CD14-positive monocyte (primary cell): ENCODE measurements at regions not wholly inside any gene's neighbourhood (a gene's known extent, or its start where the extent isn't known, plus 50 kb on each side); places are given as distances from the start of the nearest gene placed in this dataset.
"Not testable (repeated sequence)": the region's sequence is repeated elsewhere in the genome, so short reads cannot be mapped to it uniquely, and the experiment has no call there.

Experiments used
- DNase-seq, 3 donors: peaks; one replicate each; pipeline ENCODE4 v3.0.0-alpha.2; 2011 to 2022
- H2AFZ ChIP-seq: 2 replicates; pipeline ENCODE4 v1.6.0; 2012; ENCODE audit warnings: mild to moderate bottlenecking, low read depth, low read length, inconsistent platforms; ENCODE audit not compliant: insufficient read depth, poor library complexity, severe bottlenecking
- H3K27ac ChIP-seq, 2 donors: 1 replicate in 1 of 2; 2 replicates in 1 of 2; pipeline ENCODE4 v1.5.1; 2012 to 2013; ENCODE audit warnings: low read length in 2 of 2, control low read depth in 1 of 2, inconsistent platforms in 1 of 2, low read depth in 1 of 2, mild to moderate bottlenecking in 1 of 2
- H3K27me3 ChIP-seq, 2 donors: one replicate each; pipeline versions ENCODE4 v1.6.0 to v1.6.1; 2011 to 2013; ENCODE audit warnings: low read length in 2 of 2; ENCODE audit not compliant: control insufficient read depth in 2 of 2, insufficient read depth in 2 of 2
- H3K36me3 ChIP-seq, 2 donors: replicated peaks in 1 of 2; 1 replicate in 1 of 2; 2 replicates in 1 of 2; pipeline versions ENCODE4 v1.5.1 to v1.6.1; 2012 to 2013; ENCODE audit warnings: low read length in 2 of 2, control low read depth in 1 of 2, inconsistent platforms in 1 of 2, mild to moderate bottlenecking in 1 of 2; ENCODE audit not compliant: insufficient read depth in 2 of 2, control insufficient read depth in 1 of 2
- H3K4me1 ChIP-seq, 2 donors: 1 replicate in 1 of 2; 2 replicates in 1 of 2; pipeline versions ENCODE4 v1.5.1 to v1.6.1; 2012 to 2013; ENCODE audit warnings: low read length in 2 of 2, control low read depth in 1 of 2, inconsistent platforms in 1 of 2, mild to moderate bottlenecking in 1 of 2, moderate library complexity in 1 of 2; ENCODE audit not compliant: insufficient read depth in 2 of 2, control insufficient read depth in 1 of 2
- H3K4me2 ChIP-seq: replicated peaks from 2 replicates; pipeline ENCODE3; 2012; ENCODE audit warnings: low read length, moderate library complexity, mild to moderate bottlenecking; ENCODE audit not compliant: poor library complexity, severe bottlenecking; ENCODE audit errors: extremely low read depth
- H3K4me3 ChIP-seq, 3 experiments: fragments of 200-600 bp in 1 of 3; sonication (generic) in 1 of 3; replicated peaks in 1 of 3; 1 replicate in 2 of 3; 2 replicates in 1 of 3; pipeline ENCODE4 v1.5.1; 2011 to 2013; ENCODE audit warnings: low read length in 3 of 3, mild to moderate bottlenecking in 3 of 3, control low read depth in 2 of 3, low read depth in 2 of 3, inconsistent platforms in 1 of 3, moderate library complexity in 1 of 3
- H3K79me2 ChIP-seq: 2 replicates; pipeline ENCODE4 v1.6.0; 2012; ENCODE audit warnings: mild to moderate bottlenecking, control low read depth, inconsistent platforms, low read length, moderate library complexity; ENCODE audit not compliant: insufficient read depth
- H3K9ac ChIP-seq: 2 replicates; pipeline ENCODE4 v1.6.0; 2017; ENCODE audit warnings: low read length, mild to moderate bottlenecking; ENCODE audit not compliant: insufficient read depth, poor library complexity, severe bottlenecking
- H3K9me3 ChIP-seq, 2 donors: replicated peaks in 1 of 2; 1 replicate in 1 of 2; 2 replicates in 1 of 2; pipeline versions ENCODE4 v1.5.1 to v1.6.1; 2012 to 2013; ENCODE audit warnings: low read length in 2 of 2, control low read depth in 1 of 2; ENCODE audit not compliant: control insufficient read depth in 1 of 2, insufficient read depth in 1 of 2
- H4K20me1 ChIP-seq: 2 replicates; pipeline ENCODE4 v1.6.0; 2012; ENCODE audit warnings: mild to moderate bottlenecking, low read length, control low read depth, moderate library complexity; ENCODE audit not compliant: insufficient read depth
- H3K27ac Mint-ChIP-seq, 7 donors: one replicate each; pipeline ENCODE4 v1.8.0; 2020; ENCODE audit warnings: mild to moderate bottlenecking in 7 of 7, mixed read lengths in 7 of 7, moderate library complexity in 6 of 7, inconsistent platforms in 2 of 7
- H3K27me3 Mint-ChIP-seq, 3 donors: one replicate each; pipeline ENCODE4 v1.8.0; 2021 to 2022; ENCODE audit warnings: low read depth in 3 of 3, mild to moderate bottlenecking in 3 of 3, mixed read lengths in 3 of 3, moderate library complexity in 3 of 3, inconsistent platforms in 1 of 3
- H3K36me3 Mint-ChIP-seq, 2 donors: one replicate each; pipeline ENCODE4 v1.8.0; 2020; ENCODE audit warnings: mixed read lengths in 2 of 2, inconsistent platforms in 1 of 2, mild to moderate bottlenecking in 1 of 2
- H3K4me1 Mint-ChIP-seq: one replicate; pipeline ENCODE4 v1.8.0; 2020; ENCODE audit warnings: mild to moderate bottlenecking, mixed read lengths
- H3K4me3 Mint-ChIP-seq, 2 donors: one replicate each; pipeline ENCODE4 v1.8.0; 2020; ENCODE audit warnings: mild to moderate bottlenecking in 2 of 2, mixed read lengths in 2 of 2, moderate library complexity in 1 of 2
- H3K9me3 Mint-ChIP-seq, 7 donors: one replicate each; pipeline ENCODE4 v1.8.0; 2020 to 2022; ENCODE audit warnings: mixed read lengths in 7 of 7, mild to moderate bottlenecking in 6 of 7, moderate library complexity in 6 of 7, inconsistent platforms in 2 of 7
- WGBS: methylation state at CpG from one replicate; pipeline ENCODE4 v1.1.5; 2013; ENCODE audit warnings: missing lambda C conversion rate; ENCODE audit not compliant: insufficient coverage; 5-methylcytosine and 5-hydroxymethylcytosine counted together
- intact Hi-C, 2 donors: fragments of 100-400 bp; cut with micrococcal nuclease; formaldehyde crosslinking; loops; one replicate each; pipeline versions ENCODE4 v1.15.0 to v1.15.1; 2023
- TF ChIP-seq, protein P1 (sequence below): fragments of 200-600 bp; IDR thresholded peaks from one replicate; pipeline ENCODE4 v1.8.0; 2022; ENCODE audit warnings: antibody characterized with exemption, mild to moderate bottlenecking

DNA sequence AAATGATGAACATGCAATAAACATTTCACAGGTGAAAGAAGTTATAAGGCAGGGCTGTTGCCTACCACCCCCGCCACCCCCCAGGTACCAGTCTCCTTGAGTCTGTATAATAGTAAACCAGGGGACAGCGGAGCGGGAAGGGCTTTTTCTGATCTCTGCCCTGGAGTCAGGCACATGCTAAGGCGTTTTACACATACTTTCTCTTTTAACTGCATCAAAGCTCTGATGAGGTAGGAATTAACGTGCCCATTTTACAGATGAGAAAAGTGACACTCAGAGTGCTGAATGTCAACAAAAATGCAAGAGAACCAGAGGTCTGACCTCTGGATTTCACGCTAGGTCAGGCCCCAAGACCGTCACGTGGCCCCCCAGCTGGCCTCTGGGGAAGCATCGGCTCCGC lies 94.3 kb upstream of the ASB18 start:
- H3K36me3 ChIP-seq, H3K4me3 ChIP-seq, intact Hi-C loops, H3K9ac ChIP-seq, H3K4me1 Mint-ChIP-seq, H3K4me1 ChIP-seq, H3K9me3 Mint-ChIP-seq, H3K27me3 Mint-ChIP-seq, H3K79me2 ChIP-seq, H2AFZ ChIP-seq, H3K9me3 ChIP-seq, DNase-seq, H4K20me1 ChIP-seq, H3K27ac Mint-ChIP-seq, H3K36me3 Mint-ChIP-seq, H3K4me3 Mint-ChIP-seq, H3K27ac ChIP-seq, H3K27me3 ChIP-seq, H3K4me2 ChIP-seq: not testable (repeated sequence)
- WGBS, result 100% methylated on average over 1 of the region's 10 CpGs

DNA sequence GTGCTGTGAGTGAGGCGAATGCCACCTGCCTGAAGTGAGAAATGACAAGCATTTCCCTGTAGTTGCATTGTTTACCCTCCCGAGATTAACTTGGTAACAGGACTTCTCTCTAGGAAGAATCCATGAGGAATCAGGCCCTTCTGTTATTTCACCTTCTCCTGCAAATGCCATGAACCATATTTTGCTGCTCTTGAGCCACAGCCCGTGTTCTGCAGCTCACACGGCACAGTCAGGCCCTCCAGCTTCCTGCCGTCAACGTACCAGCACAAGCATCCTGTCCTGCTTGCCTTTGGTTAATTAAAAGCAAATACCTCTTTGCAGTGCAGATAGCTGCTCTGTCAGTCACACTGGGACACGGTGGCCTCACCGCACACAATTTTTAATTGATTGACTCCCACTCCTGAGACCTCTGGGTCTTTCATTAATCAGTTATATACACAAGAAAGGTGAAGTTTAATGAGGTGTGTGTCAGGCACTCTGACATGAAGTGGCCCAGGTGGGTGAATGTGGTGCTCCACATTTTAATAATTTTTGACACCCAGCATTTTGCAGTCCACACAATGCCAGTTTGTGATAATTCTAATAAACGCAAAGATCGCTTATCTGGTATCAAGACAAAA lies 95.3 kb upstream of the ASB18 start:
- Histone ChIP-seq H3K79me2 (no peaks in the 10 kb centered on the region), H3K36me3 (no peaks in the 10 kb centered on the region), H3K4me3 (no peak overlapping the region), H4K20me1 (no peaks in the 10 kb centered on the region), H3K4me1 (no peaks in the 10 kb centered on the region), H3K27me3 (peaks cover 0 to 2% of the 10 kb centered on the region in 2 donors), H3K27ac (no peak overlapping the region), H3K4me2 (no peak overlapping the region), H3K9me3 (no peaks in the 10 kb centered on the region), H2AFZ (no peak overlapping the region), H3K9ac (no peak overlapping the region)
- H3K36me3 Mint-ChIP-seq, result no peaks in the 10 kb centered on the region
- peaks cover 1 to 8% (median 6%) of the 10 kb centered on the region in 3 donors for H3K27me3 Mint-ChIP-seq
- intact Hi-C loops, result no loop called here
- peak overlapping the region in 2 of 7 donors; percentile 3 to 55 for H3K27ac Mint-ChIP-seq
- peaks cover 3% of the 10 kb centered on the region for H3K4me1 Mint-ChIP-seq
- 48% methylated on average over 7 of the region's 10 CpGs for WGBS
- DNase-seq, result no peak
- H3K4me3 Mint-ChIP-seq, result no peak overlapping the region
- TF ChIP-seq, protein P1, sequence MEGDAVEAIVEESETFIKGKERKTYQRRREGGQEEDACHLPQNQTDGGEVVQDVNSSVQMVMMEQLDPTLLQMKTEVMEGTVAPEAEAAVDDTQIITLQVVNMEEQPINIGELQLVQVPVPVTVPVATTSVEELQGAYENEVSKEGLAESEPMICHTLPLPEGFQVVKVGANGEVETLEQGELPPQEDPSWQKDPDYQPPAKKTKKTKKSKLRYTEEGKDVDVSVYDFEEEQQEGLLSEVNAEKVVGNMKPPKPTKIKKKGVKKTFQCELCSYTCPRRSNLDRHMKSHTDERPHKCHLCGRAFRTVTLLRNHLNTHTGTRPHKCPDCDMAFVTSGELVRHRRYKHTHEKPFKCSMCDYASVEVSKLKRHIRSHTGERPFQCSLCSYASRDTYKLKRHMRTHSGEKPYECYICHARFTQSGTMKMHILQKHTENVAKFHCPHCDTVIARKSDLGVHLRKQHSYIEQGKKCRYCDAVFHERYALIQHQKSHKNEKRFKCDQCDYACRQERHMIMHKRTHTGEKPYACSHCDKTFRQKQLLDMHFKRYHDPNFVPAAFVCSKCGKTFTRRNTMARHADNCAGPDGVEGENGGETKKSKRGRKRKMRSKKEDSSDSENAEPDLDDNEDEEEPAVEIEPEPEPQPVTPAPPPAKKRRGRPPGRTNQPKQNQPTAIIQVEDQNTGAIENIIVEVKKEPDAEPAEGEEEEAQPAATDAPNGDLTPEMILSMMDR, result no peak
- H3K9me3 Mint-ChIP-seq, result no peaks in the 10 kb centered on the region
